HL-60 (cell line): ENCODE measurements at regions not wholly inside any gene's neighbourhood (a gene's known extent, or its start where the extent isn't known, plus 50 kb on each side); places are given as distances from the start of the nearest gene placed in this dataset.

ENCODE experiments used
- SPI1 ChIP-seq: IDR thresholded peaks from 2 replicates; pipeline ENCODE4 v1.6.1; 2012; ENCODE audit warnings: low read depth, mild to moderate bottlenecking, borderline replicate concordance
- TF ChIP-seq, protein P1 (sequence below): IDR thresholded peaks from one replicate; pipeline ENCODE4 v1.5.1; 2011; ENCODE audit warnings: low read length, control low read depth, inconsistent platforms; ENCODE audit not compliant: insufficient read depth

GRCh38 chr17:64777415-64778239, 115.5 kb upstream of the SMURF2 start:
- peak; percentile 68 for TF ChIP-seq SPI1
- TF ChIP-seq, protein P1, sequence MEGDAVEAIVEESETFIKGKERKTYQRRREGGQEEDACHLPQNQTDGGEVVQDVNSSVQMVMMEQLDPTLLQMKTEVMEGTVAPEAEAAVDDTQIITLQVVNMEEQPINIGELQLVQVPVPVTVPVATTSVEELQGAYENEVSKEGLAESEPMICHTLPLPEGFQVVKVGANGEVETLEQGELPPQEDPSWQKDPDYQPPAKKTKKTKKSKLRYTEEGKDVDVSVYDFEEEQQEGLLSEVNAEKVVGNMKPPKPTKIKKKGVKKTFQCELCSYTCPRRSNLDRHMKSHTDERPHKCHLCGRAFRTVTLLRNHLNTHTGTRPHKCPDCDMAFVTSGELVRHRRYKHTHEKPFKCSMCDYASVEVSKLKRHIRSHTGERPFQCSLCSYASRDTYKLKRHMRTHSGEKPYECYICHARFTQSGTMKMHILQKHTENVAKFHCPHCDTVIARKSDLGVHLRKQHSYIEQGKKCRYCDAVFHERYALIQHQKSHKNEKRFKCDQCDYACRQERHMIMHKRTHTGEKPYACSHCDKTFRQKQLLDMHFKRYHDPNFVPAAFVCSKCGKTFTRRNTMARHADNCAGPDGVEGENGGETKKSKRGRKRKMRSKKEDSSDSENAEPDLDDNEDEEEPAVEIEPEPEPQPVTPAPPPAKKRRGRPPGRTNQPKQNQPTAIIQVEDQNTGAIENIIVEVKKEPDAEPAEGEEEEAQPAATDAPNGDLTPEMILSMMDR = no peak
